Panc1 (cell line): ENCODE measurements at regions not wholly inside any gene's neighbourhood (a gene's known extent, or its start where the extent isn't known, plus 50 kb on each side); places are given as distances from the start of the nearest gene placed in this dataset.

Experiments used
- CTCF ChIP-seq: fragments of 450-650 bp; IDR thresholded peaks from 2 replicates; pipeline ENCODE4 v1.5.1; 2017; ENCODE audit warnings: mild to moderate bottlenecking
- TCF7L2 ChIP-seq: IDR thresholded peaks from 2 replicates; pipeline ENCODE4 v1.6.1; 2011; ENCODE audit warnings: mild to moderate bottlenecking, low read depth, low read length, inconsistent platforms

DNA sequence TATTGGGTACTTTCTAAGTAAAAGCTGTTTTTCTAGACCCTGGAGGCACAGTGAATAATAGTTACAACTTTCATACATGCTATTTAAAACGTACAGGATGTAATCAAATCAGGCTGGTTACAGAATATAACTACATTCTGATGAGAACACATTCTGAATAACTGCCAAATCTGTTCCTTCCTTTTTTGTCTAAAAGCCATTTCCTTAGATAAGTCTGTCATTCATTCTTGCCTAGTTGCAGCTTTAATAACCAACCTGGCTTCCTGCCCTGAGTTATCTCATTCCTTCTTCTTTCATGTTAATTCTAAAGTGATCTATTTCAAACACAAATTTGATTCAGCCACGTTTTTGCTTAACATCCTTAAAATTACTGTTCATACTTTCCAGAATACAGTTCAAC is 189.7 kb upstream of the ITM2A start:
- TF ChIP-seq TCF7L2 = no peak
- no peak for TF ChIP-seq CTCF
